Activated CD4-positive, alpha-beta T cell treated with anti-CD3 and anti-CD28 coated beads, Interleukin-2, amount 50 U/mL, for 1 hour (primary cell): ENCODE measurements at regions not wholly inside any gene's neighbourhood (a gene's known extent, or its start where the extent isn't known, plus 50 kb on each side); places are given as distances from the start of the nearest gene placed in this dataset.
"Not testable (repeated sequence)": the region's sequence is repeated elsewhere in the genome, so short reads cannot be mapped to it uniquely, and the experiment has no call there.

Source experiments
- DNase-seq: peaks from one replicate; pipeline ENCODE4 v3.0.0-alpha.2; 2020

GRCh38 chr14:22232933-22233332, 356.1 kb downstream of the DAD1 start:
- DNase-seq, result no peak

GRCh38 chr14:22232486-22232885, 356.5 kb downstream of the DAD1 start:
- no peak for DNase-seq

GRCh38 chr14:22231018-22231417, 358.0 kb downstream of the DAD1 start:
- no peak for DNase-seq

- no peak for DNase-seq
Observed at GRCh38 chr14:22230517-22230916, 358.5 kb downstream of the DAD1 start.

GRCh38 chr14:22227084-22227483, 361.9 kb downstream of the DAD1 start:
- DNase-seq, result no peak

- DNase-seq, result peak; percentile 12
Observed at GRCh38 chr14:22226381-22226780, 362.6 kb downstream of the DAD1 start.

- DNase-seq, result no peak
Observed at GRCh38 chr14:22225516-22226140, 363.4 kb downstream of the DAD1 start.

- no peak for DNase-seq
Observed at GRCh38 chr14:22221508-22221907, 367.5 kb downstream of the DAD1 start.

GRCh38 chr14:22220427-22220826, 368.6 kb downstream of the DAD1 start:
- DNase-seq, result no peak

GRCh38 chr14:22218728-22219127, 370.3 kb downstream of the DAD1 start:
- DNase-seq, result no peak

GRCh38 chr14:22213120-22213519, 375.9 kb downstream of the DAD1 start:
- DNase-seq, result no peak

- no peak for DNase-seq
Observed at GRCh38 chr14:22210906-22211305, 378.1 kb downstream of the DAD1 start.

GRCh38 chr14:22210026-22210425, 379.0 kb downstream of the DAD1 start:
- no peak for DNase-seq

GRCh38 chr14:22203036-22203435, 386.0 kb downstream of the DAD1 start:
- no peak for DNase-seq

- DNase-seq, result no peak
Observed at GRCh38 chr14:22202313-22202712, 386.7 kb downstream of the DAD1 start.

- no peak for DNase-seq
Observed at GRCh38 chr14:22200977-22201605, 387.9 kb downstream of the DAD1 start.

GRCh38 chr14:22200131-22200530, 388.9 kb downstream of the DAD1 start:
- not testable (repeated sequence) for DNase-seq

GRCh38 chr14:22194664-22195063, 394.4 kb downstream of the DAD1 start:
- no peak for DNase-seq

- DNase-seq, result no peak
Observed at GRCh38 chr14:22190411-22191191, 398.4 kb downstream of the DAD1 start.

GRCh38 chr14:22189881-22190280, 399.1 kb downstream of the DAD1 start:
- no peak for DNase-seq

GRCh38 chr14:22188318-22188717, 400.7 kb downstream of the DAD1 start:
- no peak for DNase-seq

GRCh38 chr14:22185789-22186188, 403.2 kb downstream of the DAD1 start:
- no peak for DNase-seq

GRCh38 chr14:22185191-22185590, 403.8 kb downstream of the DAD1 start:
- no peak for DNase-seq

GRCh38 chr14:22184830-22185168, 404.2 kb downstream of the DAD1 start:
- no peak for DNase-seq
